NCI-H1048 (cell line): ENCODE measurements at regions not wholly inside any gene's neighbourhood (a gene's known extent, or its start where the extent isn't known, plus 50 kb on each side); places are given as distances from the start of the nearest gene placed in this dataset.
A peak's percentile ranks its signal among the peaks of the same experiment; 100 is the strongest.
"Not testable (repeated sequence)": the region's sequence is repeated elsewhere in the genome, so short reads cannot be mapped to it uniquely, and the experiment has no call there.

ENCODE experiments used
- DNase-seq: peaks from one replicate; lab custom pipeline; 2025; lab: John Stamatoyannopoulos, UW

GRCh38 chr14:103260629-103261124 is 73.4 kb upstream of the EIF5 start:
- peak; percentile 26 for DNase-seq

GRCh38 chr14:103267226-103267910 is 66.7 kb upstream of the EIF5 start:
- no peak for DNase-seq

- DNase-seq: no peak
Measured at GRCh38 chr14:103271189-103271588, 62.8 kb upstream of the EIF5 start.

- DNase-seq: no peak
Measured at GRCh38 chr14:103273145-103273744, 60.8 kb upstream of the EIF5 start.

GRCh38 chr14:103273745-103274615 is 60.1 kb upstream of the EIF5 start:
- no peak for DNase-seq

GRCh38 chr14:103275000-103275399 is 59.0 kb upstream of the EIF5 start:
- no peak for DNase-seq

GRCh38 chr14:103277931-103278330 is 56.1 kb upstream of the EIF5 start:
- no peak for DNase-seq

GRCh38 chr14:103279142-103280025 is 54.7 kb upstream of the EIF5 start:
- DNase-seq: no peak

GRCh38 chr14:103280278-103280928 is 53.6 kb upstream of the EIF5 start:
- no peak for DNase-seq

- no peak for DNase-seq
Measured at GRCh38 chr14:103281496-103282231, 52.4 kb upstream of the EIF5 start.

GRCh38 chr14:103282309-103282708 is 51.7 kb upstream of the EIF5 start:
- DNase-seq: not testable (repeated sequence)

GRCh38 chr14:103282932-103283331 is 51.1 kb upstream of the EIF5 start:
- DNase-seq: no peak

GRCh38 chr14:103283916-103284315 is 50.1 kb upstream of the EIF5 start:
- DNase-seq: no peak
